ENCODE measurements at regions not wholly inside any gene's neighbourhood (a gene's known extent, or its start where the extent isn't known, plus 50 kb on each side); places are given as distances from the start of the nearest gene placed in this dataset.

- no peak for TF ChIP-seq POLR2A (IDR thresholded peaks at IDR 0.05)
- no peak for TF ChIP-seq CTCF (IDR thresholded peaks at IDR 0.05)
These were observed 383.4 kb downstream of the IRS2 start for GRCh38 chr13:109403012-109403421.
